Stimulated activated naive CD8-positive, alpha-beta T cell treated with anti-CD3 and anti-CD28 coated beads, Interleukin-15, Interleukin-2, amounts not matched to agents 100 U/mL and 50 U/mL, for 24 hours (primary cell): ENCODE measurements at regions not wholly inside any gene's neighbourhood (a gene's known extent, or its start where the extent isn't known, plus 50 kb on each side); places are given as distances from the start of the nearest gene placed in this dataset.
"Not testable (repeated sequence)": the region's sequence is repeated elsewhere in the genome, so short reads cannot be mapped to it uniquely, and the experiment has no call there.

Experiments used
- ATAC-seq: fragments of 150-1000 bp; cut with Tn5 transposase; one replicate; pipeline ENCODE4 v1.10.0; 2021
- DNase-seq: peaks from one replicate; pipeline ENCODE4 v3.0.0; 2021

DNA sequence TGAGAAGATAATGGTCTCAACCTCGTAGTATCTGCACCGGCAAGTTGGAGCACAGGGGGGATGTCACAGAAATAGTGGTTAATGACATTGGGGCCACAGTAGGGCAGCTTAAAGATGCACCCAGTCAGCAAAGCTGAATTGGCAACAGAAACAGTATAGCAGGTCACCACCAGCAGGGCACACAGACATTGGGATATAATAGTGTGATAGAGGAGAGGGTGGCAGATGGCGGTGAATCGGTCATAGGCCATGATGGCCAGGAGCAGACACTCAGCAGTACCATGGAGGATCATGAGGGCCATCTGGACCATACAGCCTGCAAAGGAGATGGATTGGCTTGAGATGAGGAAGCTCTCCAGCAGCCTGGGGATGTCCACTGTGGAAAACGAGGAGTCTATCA lies 106.0 kb upstream of the OR9Q1 start:
- ATAC-seq (no peak), DNase-seq (no peak)

DNA sequence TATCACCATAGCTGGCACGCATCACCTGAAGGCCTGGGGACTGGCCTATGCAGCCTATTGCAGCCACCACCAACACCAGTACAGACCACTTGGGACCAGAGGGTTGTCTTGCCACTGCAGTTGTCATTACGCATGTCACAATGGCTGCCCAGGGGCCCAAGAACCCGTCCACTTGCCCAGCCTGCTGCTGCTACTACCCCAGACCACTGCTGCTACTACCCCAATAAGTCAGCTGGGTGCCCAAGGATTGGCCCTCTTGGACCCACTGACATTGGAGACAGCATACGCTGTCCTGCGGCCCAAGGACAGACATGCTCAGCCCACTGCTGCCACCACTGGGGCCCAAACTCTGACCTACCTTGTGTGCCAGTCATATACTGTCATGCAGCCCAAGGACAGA lies 102.7 kb upstream of the OR9Q1 start:
- no peak for DNase-seq
- ATAC-seq = no peak

DNA sequence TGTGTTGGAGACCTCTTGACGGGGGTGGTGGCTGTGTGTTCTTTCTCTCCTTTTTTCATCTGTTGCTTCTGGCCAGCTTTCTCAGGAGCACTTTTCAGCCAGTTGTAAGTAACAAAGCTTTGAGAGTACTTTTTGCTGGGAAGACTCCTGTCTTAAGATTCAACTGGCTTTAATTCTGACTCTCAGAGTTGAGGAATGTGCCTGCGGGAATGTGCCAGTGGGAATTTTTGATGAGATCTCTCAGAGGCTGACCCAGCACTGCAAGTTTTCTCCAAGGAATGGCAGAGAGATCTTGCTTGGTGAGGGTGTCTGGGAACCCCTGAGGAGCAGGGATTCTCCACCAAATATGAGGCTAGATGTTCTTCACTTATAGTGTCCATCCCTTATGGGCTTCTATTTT lies 91.6 kb upstream of the OR9Q1 start:
- no peak for DNase-seq
- no peak for ATAC-seq

- ATAC-seq (no peak), DNase-seq (no peak)
These were observed 88.2 kb upstream of the OR9Q1 start for GRCh38 chr11:57935402-57936049.

GRCh38 chr11:57936050-57936418 lies 87.6 kb upstream of the OR9Q1 start:
- ATAC-seq (no peak), DNase-seq (no peak)

GRCh38 chr11:57937431-57937830 lies 86.2 kb upstream of the OR9Q1 start:
- ATAC-seq (no peak), DNase-seq (no peak)

- no peak for DNase-seq
- ATAC-seq = no peak
These were observed 85.3 kb upstream of the OR9Q1 start for GRCh38 chr11:57938351-57938750.

DNA sequence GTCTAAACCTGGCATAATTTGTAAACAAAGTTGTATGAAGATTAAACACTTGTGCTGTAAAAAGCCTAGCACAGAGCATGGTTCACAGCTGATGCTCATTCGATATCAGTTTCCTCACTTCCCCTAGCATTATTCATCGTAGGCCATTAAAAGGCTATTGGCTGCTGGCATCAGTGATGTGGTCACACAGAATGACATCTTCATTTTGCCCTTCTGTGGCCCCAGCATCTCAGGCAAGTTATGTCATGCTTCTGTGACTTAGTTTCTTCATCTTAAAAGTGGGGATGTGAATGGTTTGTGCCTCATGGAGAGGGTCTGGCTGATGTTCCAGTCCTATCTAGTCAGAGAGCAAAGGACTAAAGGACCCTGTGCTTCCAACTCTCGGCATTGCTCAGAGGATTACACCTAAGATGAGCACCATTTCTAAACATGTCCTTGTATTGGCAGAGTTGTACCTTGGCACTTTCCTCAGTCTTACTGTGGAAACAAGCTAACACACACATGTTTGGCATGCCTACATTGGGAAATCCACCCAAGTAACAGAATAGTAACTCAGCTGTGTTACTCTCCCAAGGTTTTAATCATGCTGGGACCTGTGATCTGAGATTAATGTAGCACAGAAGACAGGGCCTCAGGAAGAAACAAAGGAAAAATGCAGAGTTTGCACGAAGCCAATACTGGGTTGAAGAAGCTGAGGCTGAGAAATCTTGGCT lies 83.5 kb upstream of the OR9Q1 start:
- DNase-seq (no peak), ATAC-seq (no peak)

GRCh38 chr11:57941875-57942274 lies 81.8 kb upstream of the OR9Q1 start:
- no peak for ATAC-seq

DNA sequence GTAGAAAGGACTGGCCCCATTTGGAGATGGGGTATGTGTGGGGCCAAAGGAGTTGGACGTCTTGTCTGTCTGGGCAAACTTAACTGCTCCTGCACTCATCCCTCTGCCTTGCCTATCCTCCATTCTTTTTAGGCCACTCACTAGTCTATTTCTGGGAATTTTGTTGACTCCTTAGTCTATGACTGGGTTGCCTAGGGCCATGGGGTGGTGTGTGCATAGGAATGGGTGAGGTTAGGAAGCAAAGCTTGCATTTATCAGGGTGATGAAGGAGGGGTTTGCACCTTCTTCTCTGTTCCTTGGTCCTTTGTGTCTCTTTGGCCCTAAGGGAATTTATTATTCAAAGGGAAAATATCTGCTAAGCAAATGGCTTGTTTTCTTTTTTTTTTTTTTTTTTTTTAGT lies 80.9 kb upstream of the OR9Q1 start:
- no peak for ATAC-seq
- DNase-seq = no peak

More at GRCh38 chr11:57941875-57942274, 81.8 kb upstream of the OR9Q1 start:
- DNase-seq = no peak

GRCh38 chr11:57943766-57944165 lies 79.9 kb upstream of the OR9Q1 start:
- DNase-seq, ATAC-seq: not testable (repeated sequence)

GRCh38 chr11:57946628-57947027 lies 77.1 kb upstream of the OR9Q1 start:
- DNase-seq = no peak
- ATAC-seq = no peak

DNA sequence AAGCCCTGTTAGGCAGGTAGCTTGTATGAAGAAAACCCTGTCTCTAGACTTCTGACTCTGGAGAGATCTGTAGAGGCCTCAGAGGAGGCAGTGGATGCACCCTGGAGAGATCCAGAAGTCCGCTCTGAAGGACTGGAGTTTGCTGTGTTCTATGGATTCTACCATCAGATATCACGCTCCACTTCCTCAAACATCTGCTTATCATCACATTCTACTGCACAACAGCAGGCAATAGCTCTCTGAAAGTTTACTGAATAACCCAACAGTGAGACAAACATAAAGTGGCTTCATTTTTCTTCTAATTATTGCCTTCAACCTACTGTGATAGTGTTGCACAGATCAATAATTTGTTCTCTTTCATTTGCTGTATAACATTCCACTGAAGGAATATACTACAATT lies 59.0 kb upstream of the OR9Q1 start:
- no peak for DNase-seq
- no peak for ATAC-seq

DNA sequence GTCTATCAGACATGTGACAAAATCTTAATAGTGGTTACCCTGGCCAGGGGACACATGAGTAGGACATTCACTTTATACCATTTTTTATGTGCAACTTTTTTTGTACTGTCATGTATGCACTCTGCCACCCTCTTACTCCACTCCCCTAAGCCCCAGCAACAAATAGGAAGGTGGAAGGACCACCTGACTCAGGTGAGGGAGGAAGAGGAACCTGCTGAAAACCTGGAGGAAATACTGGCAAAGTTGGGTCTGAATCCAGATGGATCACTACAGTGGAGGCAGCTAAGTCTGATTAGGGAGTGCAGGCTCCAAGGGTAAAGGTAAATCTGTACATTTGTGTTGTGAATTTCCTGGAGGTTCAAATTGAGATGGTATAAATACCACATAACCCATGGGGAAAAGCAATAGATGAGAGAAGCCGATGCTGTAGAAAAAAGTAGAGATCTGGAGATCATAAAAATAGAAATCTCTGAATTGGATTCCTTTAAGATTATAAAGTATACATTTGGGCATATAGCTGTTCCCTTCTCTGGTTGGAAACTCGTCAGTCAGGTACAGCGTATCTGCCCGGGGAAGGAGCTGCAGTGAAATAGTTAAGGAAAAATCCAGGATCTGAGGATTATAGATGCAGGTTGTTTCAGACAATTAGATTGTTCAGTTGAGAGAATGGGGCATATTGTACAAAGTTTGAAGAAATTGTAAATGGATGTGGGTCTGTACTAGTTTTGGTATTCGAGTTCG lies 52.2 kb upstream of the OR9Q1 start:
- DNase-seq = no peak
- ATAC-seq = no peak

DNA sequence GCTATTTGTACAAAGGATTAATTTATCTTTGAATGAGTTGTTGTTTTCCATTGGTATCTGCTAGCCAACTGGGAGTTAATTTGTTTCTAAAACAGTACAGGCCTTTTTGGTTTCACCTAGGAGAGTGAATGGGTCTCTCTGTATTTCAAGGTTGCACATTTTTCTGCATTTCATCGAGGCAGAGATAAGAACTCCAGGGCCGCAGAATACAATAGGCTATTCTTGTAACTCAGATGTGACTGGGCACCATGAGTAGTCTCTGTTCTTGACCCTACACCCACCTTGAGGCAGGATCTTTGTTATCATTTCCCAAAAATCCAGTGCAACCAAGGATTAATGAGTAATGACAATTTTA lies 51.7 kb upstream of the OR9Q1 start:
- no peak for DNase-seq
- ATAC-seq = no peak
